PFSK-1 (cell line): ENCODE measurements at regions not wholly inside any gene's neighbourhood (a gene's known extent, or its start where the extent isn't known, plus 50 kb on each side); places are given as distances from the start of the nearest gene placed in this dataset.

Experiments
- POLR2AphosphoS5 ChIP-seq: IDR thresholded peaks from 2 replicates; pipeline ENCODE4 v1.6.1; 2012; ENCODE audit warnings: low read depth, mild to moderate bottlenecking, control low read depth, low read length, moderate library complexity
- SIN3A ChIP-seq: IDR thresholded peaks from 2 replicates; pipeline ENCODE4 v1.6.1; 2012; ENCODE audit warnings: mild to moderate bottlenecking, low read length, moderate library complexity, borderline replicate concordance; ENCODE audit not compliant: insufficient read depth
- TAF1 ChIP-seq: IDR thresholded peaks from 2 replicates; pipeline ENCODE4 v1.6.1; 2012; ENCODE audit warnings: low read length, control low read depth, borderline replicate concordance; ENCODE audit not compliant: insufficient read depth
- TF ChIP-seq, protein P1 (sequence below), 2 experiments: IDR thresholded peaks; 2 replicates each; pipeline versions ENCODE4 v1.6.1 to v1.8.0; 2011 to 2012; ENCODE audit warnings: low read depth in 2 of 2, low read length in 2 of 2, control low read depth in 1 of 2, inconsistent platforms in 1 of 2, mild to moderate bottlenecking in 1 of 2, moderate library complexity in 1 of 2; ENCODE audit not compliant: insufficient read depth in 1 of 2

DNA sequence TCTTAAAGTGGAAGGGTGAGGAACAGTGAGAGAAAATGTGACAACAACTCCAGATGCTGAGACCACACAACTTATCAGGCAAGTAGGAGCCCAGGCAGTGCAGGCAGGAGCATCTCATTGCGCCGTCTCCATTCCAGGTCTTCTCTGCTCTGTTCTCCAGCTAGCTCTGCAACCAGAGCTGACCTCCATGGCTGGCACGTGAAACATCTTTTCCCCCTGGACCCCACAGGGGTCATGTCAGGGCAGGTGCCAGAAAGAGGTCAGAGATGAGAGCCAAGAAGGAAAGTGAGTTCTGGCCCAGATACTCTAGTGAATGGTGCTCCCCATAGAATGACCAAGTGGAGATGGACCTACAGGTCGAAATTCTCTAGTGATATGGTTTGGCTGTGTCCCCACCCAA lies 281.4 kb downstream of the SMOC2 start:
- TF ChIP-seq, protein P1, sequence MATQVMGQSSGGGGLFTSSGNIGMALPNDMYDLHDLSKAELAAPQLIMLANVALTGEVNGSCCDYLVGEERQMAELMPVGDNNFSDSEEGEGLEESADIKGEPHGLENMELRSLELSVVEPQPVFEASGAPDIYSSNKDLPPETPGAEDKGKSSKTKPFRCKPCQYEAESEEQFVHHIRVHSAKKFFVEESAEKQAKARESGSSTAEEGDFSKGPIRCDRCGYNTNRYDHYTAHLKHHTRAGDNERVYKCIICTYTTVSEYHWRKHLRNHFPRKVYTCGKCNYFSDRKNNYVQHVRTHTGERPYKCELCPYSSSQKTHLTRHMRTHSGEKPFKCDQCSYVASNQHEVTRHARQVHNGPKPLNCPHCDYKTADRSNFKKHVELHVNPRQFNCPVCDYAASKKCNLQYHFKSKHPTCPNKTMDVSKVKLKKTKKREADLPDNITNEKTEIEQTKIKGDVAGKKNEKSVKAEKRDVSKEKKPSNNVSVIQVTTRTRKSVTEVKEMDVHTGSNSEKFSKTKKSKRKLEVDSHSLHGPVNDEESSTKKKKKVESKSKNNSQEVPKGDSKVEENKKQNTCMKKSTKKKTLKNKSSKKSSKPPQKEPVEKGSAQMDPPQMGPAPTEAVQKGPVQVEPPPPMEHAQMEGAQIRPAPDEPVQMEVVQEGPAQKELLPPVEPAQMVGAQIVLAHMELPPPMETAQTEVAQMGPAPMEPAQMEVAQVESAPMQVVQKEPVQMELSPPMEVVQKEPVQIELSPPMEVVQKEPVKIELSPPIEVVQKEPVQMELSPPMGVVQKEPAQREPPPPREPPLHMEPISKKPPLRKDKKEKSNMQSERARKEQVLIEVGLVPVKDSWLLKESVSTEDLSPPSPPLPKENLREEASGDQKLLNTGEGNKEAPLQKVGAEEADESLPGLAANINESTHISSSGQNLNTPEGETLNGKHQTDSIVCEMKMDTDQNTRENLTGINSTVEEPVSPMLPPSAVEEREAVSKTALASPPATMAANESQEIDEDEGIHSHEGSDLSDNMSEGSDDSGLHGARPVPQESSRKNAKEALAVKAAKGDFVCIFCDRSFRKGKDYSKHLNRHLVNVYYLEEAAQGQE (IDR thresholded peaks at IDR 0.05; ENCODE audit: insufficient read depth in 1 of 2, low read depth in 2 of 2, low read length in 2 of 2), result no peak
- TF ChIP-seq TAF1 (no peak), POLR2AphosphoS5 (no peak), SIN3A (no peak)
